Skeletal muscle tissue (tissue), 3 donors: ENCODE measurements at regions not wholly inside any gene's neighbourhood (a gene's known extent, or its start where the extent isn't known, plus 50 kb on each side); places are given as distances from the start of the nearest gene placed in this dataset.

ENCODE experiments used
- H3K27ac ChIP-seq: one replicate; pipeline ENCODE4 v1.7.0; 2013; ENCODE audit warnings: mild to moderate bottlenecking, low read depth, low read length, inconsistent platforms
- H3K27me3 ChIP-seq, 3 donors: one replicate each; pipeline ENCODE4 v1.7.0; 2013; ENCODE audit warnings: low read length in 3 of 3; ENCODE audit not compliant: control insufficient read depth in 3 of 3, insufficient read depth in 3 of 3
- H3K36me3 ChIP-seq, 3 donors: one replicate each; pipeline ENCODE4 v1.7.0; 2013; ENCODE audit warnings: low read length in 3 of 3; ENCODE audit not compliant: control insufficient read depth in 3 of 3, insufficient read depth in 3 of 3
- H3K4me1 ChIP-seq, 3 donors: one replicate each; pipeline ENCODE4 v1.7.0; 2013; ENCODE audit warnings: low read length in 3 of 3, mild to moderate bottlenecking in 3 of 3; ENCODE audit not compliant: control insufficient read depth in 3 of 3, insufficient read depth in 3 of 3
- H3K4me3 ChIP-seq, 3 donors: one replicate each; pipeline ENCODE4 v1.7.0; 2013; ENCODE audit warnings: low read length in 3 of 3
- H3K9ac ChIP-seq, 3 donors: one replicate each; pipeline ENCODE4 v1.7.0; 2013; ENCODE audit warnings: low read length in 3 of 3, mild to moderate bottlenecking in 3 of 3, moderate library complexity in 2 of 3, low read depth in 1 of 3
- H3K9me3 ChIP-seq, 3 donors: one replicate each; pipeline ENCODE4 v1.7.0; 2013; ENCODE audit warnings: low read length in 3 of 3; ENCODE audit not compliant: control insufficient read depth in 3 of 3
- donor health status: Osteomylitis.

GRCh38 chr7:1364906-1365570 lies 94.2 kb downstream of the MICALL2 start:
- H3K4me3 ChIP-seq, result no peak overlapping the region
- H3K9ac ChIP-seq, result no peak overlapping the region
- peaks cover 46 to 63% (median 60%) of the 10 kb centered on the region in 3 donors for H3K27me3 ChIP-seq
- no peak overlapping the region for H3K27ac ChIP-seq
- no peaks in the 10 kb centered on the region for H3K4me1 ChIP-seq
- H3K9me3 ChIP-seq, result peaks cover 3 to 7% (median 6%) of the 10 kb centered on the region in 3 donors
- no peaks in the 10 kb centered on the region for H3K36me3 ChIP-seq

GRCh38 chr7:1365846-1366245 lies 93.4 kb downstream of the MICALL2 start:
- no peaks in the 10 kb centered on the region for H3K4me1 ChIP-seq
- H3K9me3 ChIP-seq, result peaks cover 3 to 7% (median 6%) of the 10 kb centered on the region in 3 donors
- H3K27ac ChIP-seq, result no peak overlapping the region
- H3K4me3 ChIP-seq, result no peak overlapping the region
- no peak overlapping the region for H3K9ac ChIP-seq
- H3K27me3 ChIP-seq, result peaks cover 54 to 68% (median 66%) of the 10 kb centered on the region in 3 donors
- no peaks in the 10 kb centered on the region for H3K36me3 ChIP-seq

GRCh38 chr7:1366801-1367405 lies 92.4 kb downstream of the MICALL2 start:
- Histone ChIP-seq H3K36me3 (no peaks in the 10 kb centered on the region), H3K27me3 (peaks cover 60 to 75% (median 72%) of the 10 kb centered on the region in 3 donors), H3K4me3 (no peak overlapping the region), H3K27ac (no peak overlapping the region), H3K9me3 (peaks cover 3 to 7% (median 6%) of the 10 kb centered on the region in 3 donors), H3K9ac (no peak overlapping the region), H3K4me1 (no peaks in the 10 kb centered on the region)

- Histone ChIP-seq H3K27me3 (peaks cover 63 to 79% (median 79%) of the 10 kb centered on the region in 3 donors), H3K36me3 (no peaks in the 10 kb centered on the region), H3K9ac (no peak overlapping the region), H3K4me1 (no peaks in the 10 kb centered on the region), H3K27ac (no peak overlapping the region), H3K4me3 (no peak overlapping the region), H3K9me3 (peaks cover 3 to 7% (median 6%) of the 10 kb centered on the region in 3 donors)
Observed at GRCh38 chr7:1367501-1368183, 91.6 kb downstream of the MICALL2 start.

GRCh38 chr7:1368184-1368681 lies 91.0 kb downstream of the MICALL2 start:
- Histone ChIP-seq H3K27ac (no peak overlapping the region), H3K9me3 (peaks cover 3 to 7% (median 6%) of the 10 kb centered on the region in 3 donors), H3K27me3 (peaks cover 69 to 85% (median 80%) of the 10 kb centered on the region in 3 donors), H3K36me3 (no peaks in the 10 kb centered on the region), H3K9ac (no peak overlapping the region), H3K4me3 (no peak overlapping the region), H3K4me1 (no peaks in the 10 kb centered on the region)

- no peak overlapping the region for H3K9ac ChIP-seq
- H3K27ac ChIP-seq, result no peak overlapping the region
- peaks cover 68 to 89% (median 79%) of the 10 kb centered on the region in 3 donors for H3K27me3 ChIP-seq
- H3K9me3 ChIP-seq, result peaks cover 3 to 7% (median 6%) of the 10 kb centered on the region in 3 donors
- H3K4me1 ChIP-seq, result no peaks in the 10 kb centered on the region
- H3K4me3 ChIP-seq, result no peak overlapping the region
- H3K36me3 ChIP-seq, result no peaks in the 10 kb centered on the region
Observed at GRCh38 chr7:1368682-1369571, 90.3 kb downstream of the MICALL2 start.

GRCh38 chr7:1369916-1370657 lies 89.2 kb downstream of the MICALL2 start:
- Histone ChIP-seq H3K36me3 (no peaks in the 10 kb centered on the region), H3K27me3 (peaks cover 67 to 78% (median 70%) of the 10 kb centered on the region in 3 donors), H3K4me1 (no peaks in the 10 kb centered on the region), H3K27ac (no peak overlapping the region), H3K4me3 (no peak overlapping the region), H3K9me3 (peaks cover 3 to 7% (median 6%) of the 10 kb centered on the region in 3 donors), H3K9ac (no peak overlapping the region)

- Histone ChIP-seq H3K4me3 (no peak overlapping the region), H3K9me3 (peaks cover 3 to 4% (median 3%) of the 10 kb centered on the region in 3 donors), H3K27ac (no peak overlapping the region), H3K4me1 (no peaks in the 10 kb centered on the region), H3K27me3 (peaks cover 65 to 78% (median 68%) of the 10 kb centered on the region in 3 donors), H3K9ac (no peak overlapping the region), H3K36me3 (no peaks in the 10 kb centered on the region)
Observed at GRCh38 chr7:1370738-1371137, 88.5 kb downstream of the MICALL2 start.

GRCh38 chr7:1372063-1372462 lies 87.2 kb downstream of the MICALL2 start:
- no peaks in the 10 kb centered on the region for H3K9me3 ChIP-seq
- H3K4me1 ChIP-seq, result no peaks in the 10 kb centered on the region
- no peaks in the 10 kb centered on the region for H3K36me3 ChIP-seq
- peaks cover 63 to 75% (median 64%) of the 10 kb centered on the region in 3 donors for H3K27me3 ChIP-seq
- no peak overlapping the region for H3K27ac ChIP-seq
- H3K4me3 ChIP-seq, result no peak overlapping the region
- H3K9ac ChIP-seq, result no peak overlapping the region
